NCI-H2107 treated with DMSO at 0.1 percent for 48 hours (cell line): ENCODE measurements at regions not wholly inside any gene's neighbourhood (a gene's known extent, or its start where the extent isn't known, plus 50 kb on each side); places are given as distances from the start of the nearest gene placed in this dataset.

Experiments used
- DNase-seq: peaks from one replicate; lab custom pipeline; 2025; ENCODE audit not compliant: unreplicated experiment; lab: John Stamatoyannopoulos, UW

- no peak for DNase-seq
These were observed 682.0 kb downstream of the KCTD8 start for GRCh38 chr4:43766648-43767047.

- peak; percentile 2 for DNase-seq
These were observed 672.2 kb downstream of the KCTD8 start for GRCh38 chr4:43776371-43776770.

DNA sequence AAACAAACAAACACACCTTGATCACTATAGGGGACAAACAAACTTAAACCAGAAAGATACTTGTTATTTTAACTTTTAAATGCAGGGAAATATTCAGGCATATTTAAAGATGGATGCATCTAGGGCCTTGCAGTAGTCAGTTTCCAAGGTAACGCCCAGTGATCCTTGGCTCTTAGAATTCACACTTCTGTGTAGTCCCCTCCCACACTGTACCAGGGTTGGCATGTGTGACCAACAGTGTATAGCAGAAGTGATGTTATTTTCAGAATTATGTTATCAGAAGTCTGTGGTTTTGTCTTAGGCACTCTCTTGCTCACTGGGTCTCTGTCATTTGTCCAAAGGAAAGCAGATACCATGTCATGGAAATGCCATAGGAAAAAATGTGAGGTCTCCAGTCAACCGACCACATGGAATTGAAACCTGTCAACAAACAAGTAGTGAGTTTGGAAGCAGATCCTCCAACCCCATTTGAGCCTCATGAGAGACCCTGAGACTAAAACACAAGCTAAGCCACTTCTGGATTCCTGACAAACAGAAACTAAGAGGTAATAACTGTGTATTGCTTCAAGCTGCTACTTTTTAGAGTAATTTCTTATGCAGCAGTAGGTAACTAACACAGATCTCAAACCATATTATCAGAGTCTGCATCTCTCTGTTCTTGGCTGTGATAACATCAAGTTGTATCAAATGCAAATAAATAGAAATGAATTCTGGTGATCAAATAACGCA, 670.3 kb downstream of the KCTD8 start:
- DNase-seq, result no peak

DNA sequence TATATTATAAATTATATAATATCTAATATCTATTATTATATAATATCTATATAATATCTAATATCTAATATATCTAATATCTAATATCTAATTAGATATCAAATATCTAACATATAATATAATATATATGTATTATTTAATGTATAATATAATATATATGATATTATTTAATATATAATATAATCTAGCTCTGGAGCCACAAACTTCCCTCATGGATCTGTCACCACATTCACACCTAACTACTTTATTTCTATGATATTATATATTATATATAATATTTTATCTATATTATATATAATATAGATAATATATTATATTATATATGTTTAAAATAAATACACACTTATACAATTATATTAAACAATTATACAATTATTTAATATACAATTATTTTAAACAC, 667.5 kb downstream of the KCTD8 start:
- DNase-seq, result no peak

DNA sequence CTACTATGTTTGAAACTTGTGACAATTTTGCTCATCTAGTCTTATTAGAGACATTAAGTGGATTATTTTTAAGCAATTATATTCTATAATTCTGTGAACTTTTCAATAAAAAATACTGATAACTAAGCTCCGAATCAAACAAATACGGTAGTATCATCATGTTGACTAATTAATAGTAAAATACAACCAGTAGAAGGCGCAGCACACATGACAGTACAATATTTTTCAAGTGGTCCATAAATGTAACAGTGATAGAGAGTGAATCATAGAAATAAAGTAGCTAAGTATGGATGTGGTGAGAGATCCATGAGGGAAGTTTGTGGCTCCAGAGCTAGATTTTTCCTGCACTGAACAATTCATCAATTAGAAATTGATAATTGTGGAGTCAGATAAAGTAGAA, 666.2 kb downstream of the KCTD8 start:
- DNase-seq, result no peak

GRCh38 chr4:43816116-43816515, 632.5 kb downstream of the KCTD8 start:
- no peak for DNase-seq

DNA sequence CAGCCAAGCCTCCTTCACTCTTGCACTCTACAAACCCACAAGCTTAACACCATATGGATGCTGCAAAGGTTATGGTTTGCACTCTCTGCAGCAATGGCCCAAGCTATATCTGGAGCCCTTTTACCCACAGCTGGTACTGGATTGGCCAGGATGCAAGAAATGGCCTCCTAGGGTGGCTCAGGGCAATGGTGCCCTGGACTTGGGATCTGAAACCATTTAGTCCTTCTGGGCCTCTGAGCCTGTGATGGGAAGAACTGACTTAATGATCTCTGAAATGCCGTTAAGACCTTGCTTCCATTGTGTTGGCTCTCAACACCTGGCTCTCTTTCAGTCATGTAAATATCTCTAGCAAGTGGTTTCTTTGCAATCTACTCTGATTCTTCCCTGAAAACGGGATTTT, 626.0 kb downstream of the KCTD8 start:
- no peak for DNase-seq

GRCh38 chr4:43835869-43836268, 612.7 kb downstream of the KCTD8 start:
- DNase-seq, result no peak

GRCh38 chr4:43837171-43837570, 611.4 kb downstream of the KCTD8 start:
- no peak for DNase-seq

- DNase-seq, result no peak
These were observed 611.0 kb downstream of the KCTD8 start for GRCh38 chr4:43837604-43838003.

GRCh38 chr4:43842594-43842993, 606.0 kb downstream of the KCTD8 start:
- no peak for DNase-seq

DNA sequence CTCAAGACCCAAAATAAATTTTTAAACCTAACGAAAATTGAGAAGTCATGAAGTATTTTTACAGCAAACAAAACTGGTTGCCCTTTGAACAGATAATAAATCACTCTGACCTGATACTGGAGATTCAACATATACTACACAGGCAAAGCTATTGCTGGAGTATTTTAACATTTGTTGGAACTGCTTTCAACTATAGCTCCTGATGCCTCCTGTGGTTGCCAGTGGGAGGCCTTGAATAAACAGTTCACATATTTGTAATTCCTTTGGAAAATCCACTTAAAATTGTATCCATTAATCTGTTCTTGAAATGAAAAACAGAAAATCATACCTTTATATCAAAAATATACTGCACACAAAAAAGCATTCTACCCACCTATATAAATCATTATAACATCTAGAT, 605.1 kb downstream of the KCTD8 start:
- DNase-seq, result no peak

DNA sequence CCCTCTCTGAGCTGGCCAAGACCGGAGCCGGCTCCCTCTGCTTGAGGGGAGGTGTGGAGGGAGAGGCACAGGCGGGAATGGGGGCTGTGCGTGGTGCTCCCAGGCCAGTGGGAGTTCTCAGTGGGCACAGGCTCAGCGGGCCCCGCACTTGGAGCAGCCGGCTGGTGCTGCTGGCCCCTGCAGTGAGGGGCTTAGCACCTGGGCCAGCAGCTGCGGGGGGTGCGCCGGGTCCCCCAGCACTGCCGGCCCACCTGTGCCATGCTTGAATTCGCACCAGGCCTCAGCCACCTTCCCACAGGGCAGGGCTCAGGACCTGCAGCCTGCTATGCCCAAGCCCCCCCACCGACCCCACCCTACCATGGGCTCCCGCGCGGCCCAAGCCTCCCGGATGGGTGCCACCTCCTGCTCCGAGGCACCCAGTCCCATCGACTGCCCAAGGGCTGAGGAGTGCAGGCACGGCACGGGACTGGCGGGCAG, 602.5 kb downstream of the KCTD8 start:
- no peak for DNase-seq

DNA sequence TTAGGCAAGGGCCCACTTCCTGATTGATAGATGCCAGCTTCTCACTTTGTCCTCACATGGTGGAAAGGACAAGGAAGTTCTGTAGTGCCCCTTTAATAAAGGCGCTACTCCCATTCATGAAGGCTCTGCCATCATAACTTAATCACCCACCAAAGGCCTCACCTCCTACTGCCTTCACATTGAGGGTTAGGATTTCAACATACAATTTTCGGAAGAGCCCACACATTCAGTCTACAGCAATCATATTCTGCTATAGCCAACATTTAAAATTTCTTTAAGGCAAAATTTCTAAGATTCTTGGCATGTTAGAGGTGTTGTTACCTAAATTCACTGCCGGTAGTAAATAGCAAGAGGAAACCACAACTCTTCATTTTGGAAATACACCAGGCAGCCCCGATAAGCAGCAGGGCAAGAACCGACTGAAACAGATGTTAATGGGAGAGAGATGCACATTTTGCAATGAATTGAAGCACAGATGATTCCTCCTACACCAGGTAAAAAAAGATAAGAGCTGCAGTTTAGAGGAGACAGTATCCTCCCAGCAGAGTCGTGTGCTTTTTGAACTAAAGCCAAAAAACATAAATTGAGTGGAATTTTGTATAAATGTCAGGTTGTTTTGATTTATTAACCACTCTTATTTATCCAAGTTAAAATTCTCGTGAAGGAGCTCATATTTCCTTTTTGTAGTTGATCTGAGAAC, 594.9 kb downstream of the KCTD8 start:
- no peak for DNase-seq

GRCh38 chr4:43855283-43855682, 593.3 kb downstream of the KCTD8 start:
- no peak for DNase-seq

DNA sequence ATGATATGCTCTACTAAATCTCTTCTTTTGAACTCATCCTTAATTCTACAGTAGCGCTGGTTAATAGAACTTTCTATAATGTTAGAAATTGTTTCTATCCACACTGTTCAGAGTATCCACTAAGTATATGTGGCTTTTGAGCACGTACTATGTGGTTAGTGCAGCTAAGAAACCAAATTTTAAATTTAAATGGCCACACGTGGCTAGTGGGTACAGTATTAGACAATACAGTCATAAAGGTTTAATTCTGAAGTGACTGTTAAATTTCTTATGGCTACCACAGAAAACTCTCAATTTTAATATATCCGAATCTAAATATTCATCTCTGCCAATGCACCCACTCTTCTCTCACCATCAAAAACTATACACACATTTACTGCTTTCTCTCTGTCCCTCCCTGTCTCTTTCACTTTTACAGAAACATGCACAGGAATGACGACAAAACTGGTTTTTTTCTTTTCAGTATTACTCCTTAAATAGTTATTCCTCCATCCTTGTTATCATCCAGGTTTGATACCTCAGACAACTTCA, 583.9 kb downstream of the KCTD8 start:
- no peak for DNase-seq

GRCh38 chr4:43867908-43868307, 580.7 kb downstream of the KCTD8 start:
- DNase-seq, result no peak

DNA sequence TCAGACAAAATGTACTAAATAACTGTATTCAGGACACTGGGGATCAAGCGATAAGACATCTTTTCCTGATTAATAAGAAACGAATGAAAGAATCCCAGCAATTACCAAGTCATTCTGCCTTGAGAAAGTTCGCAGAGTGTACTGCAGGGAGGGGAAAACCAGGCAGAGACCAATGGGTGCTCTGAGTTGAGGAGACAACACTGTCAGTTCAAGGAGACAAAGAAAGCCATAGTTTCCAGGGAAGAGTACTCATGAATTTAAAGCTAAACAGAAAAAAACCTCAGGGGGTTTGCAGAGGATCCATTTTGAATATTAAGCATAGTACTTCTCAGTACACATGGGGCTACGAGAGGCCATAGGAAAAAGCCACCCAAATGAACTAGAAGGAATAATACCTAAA, 573.0 kb downstream of the KCTD8 start:
- DNase-seq, result no peak

DNA sequence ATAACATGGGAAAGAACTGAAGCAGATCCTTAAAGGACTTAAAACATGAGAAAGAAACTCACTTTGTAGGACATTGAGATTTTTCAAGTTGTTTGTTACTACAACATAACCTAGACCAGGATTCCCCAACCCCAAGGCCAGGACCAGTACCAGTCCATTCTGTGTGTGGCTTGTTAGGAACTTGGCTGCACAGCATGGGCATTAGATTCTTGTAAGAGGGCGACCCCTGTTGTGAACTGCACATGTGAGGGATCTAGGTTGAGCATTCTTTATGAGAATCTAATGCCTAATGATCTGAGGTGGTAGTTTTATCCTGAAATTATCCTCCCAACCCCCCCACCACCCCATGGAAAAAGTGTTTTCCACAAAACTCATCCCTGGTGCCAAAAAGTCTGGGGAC, 566.1 kb downstream of the KCTD8 start:
- DNase-seq, result no peak

DNA sequence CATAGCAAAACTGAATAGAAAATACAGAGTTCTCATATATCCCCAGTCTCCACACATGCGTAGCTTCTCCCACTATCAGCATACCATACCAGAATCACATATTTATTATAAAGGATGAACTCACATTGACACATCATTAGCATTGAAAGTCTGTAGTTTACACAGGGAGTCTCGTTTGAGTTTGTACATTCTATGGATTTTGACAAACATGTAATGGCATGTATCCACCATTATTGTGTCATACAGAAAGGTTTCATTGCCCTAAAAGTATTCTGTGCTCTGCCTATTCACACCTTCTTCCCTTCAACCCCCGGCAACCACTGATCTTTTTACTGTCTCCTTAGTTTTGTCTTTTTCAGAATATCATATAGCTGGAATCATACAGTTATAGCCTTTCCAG, 562.4 kb downstream of the KCTD8 start:
- no peak for DNase-seq

DNA sequence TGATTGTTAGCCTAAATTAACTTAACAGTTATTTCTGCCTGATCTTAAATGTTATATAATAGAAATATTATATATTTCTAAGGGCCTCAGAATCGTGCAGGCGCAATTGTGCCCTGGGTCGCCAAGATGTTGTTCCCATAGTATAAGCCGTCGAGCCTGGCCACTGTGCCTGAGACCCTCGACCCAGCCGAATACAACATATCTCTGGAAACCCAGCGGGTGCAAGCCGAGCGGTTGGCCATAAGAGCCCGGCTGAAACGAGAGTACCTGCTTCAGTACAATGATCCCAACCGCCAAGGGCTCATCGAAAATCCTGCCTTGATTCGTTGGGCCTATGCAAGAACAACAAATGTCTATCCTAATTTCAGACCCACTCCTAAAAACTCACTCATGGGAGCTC, 549.8 kb downstream of the KCTD8 start:
- DNase-seq, result no peak

- no peak for DNase-seq
These were observed 545.2 kb downstream of the KCTD8 start for GRCh38 chr4:43903456-43903855.
